Central memory CD4-positive, alpha-beta T cell (primary cell): ENCODE measurements at regions not wholly inside any gene's neighbourhood (a gene's known extent, or its start where the extent isn't known, plus 50 kb on each side); places are given as distances from the start of the nearest gene placed in this dataset.
"Not testable (repeated sequence)": the region's sequence is repeated elsewhere in the genome, so short reads cannot be mapped to it uniquely, and the experiment has no call there.

Experiments
- DNase-seq: peaks from one replicate; pipeline ENCODE4 v3.0.0; 2022

DNA sequence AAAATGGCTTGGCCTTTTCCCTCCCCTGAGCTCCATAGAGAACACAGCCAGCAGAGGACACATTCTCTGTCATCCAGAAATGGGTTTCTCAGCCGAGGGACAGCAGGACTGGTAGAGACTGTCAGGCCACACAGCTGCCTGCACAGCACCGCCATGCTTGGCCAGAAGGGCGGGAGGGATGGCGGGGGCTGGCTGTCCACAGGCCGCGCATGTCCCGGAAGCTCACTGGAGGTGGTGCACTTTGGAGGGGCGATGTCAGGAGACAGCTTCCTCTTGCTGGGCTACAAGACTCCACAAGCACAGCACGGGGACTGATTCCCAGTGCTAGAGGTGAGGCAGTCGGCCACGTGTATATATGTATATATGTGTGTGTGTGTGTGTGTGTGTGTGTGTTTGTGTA, 125.3 kb downstream of the GOLGA6L4 start:
- DNase-seq: not testable (repeated sequence)

DNA sequence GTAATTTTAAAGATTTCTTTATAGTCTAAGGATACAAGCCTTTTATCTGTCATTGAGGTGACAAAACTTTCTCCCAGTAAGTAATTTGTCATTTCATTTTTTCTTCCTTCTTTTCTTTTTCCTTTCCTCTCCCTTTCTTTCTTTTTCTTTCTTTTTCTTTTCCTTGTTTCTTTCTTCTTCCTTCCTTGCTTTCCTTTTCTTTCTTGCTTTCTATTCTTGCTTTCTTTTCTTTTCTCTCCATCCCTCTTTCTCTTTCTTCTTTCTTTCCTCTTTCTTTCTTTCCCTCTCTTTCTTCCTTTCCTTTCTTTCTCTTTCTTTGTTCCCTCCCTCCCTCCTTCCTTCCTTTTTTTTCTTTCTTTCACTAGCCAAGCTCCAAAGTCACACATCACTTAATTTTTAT, 148.8 kb downstream of the GOLGA6L4 start:
- not testable (repeated sequence) for DNase-seq

- no peak for DNase-seq
Measured at GRCh38 chr15:84387086-84387485, 151.5 kb downstream of the GOLGA6L4 start.

- DNase-seq: not testable (repeated sequence)
Measured at GRCh38 chr15:84388201-84388600, 152.6 kb downstream of the GOLGA6L4 start.

GRCh38 chr15:84388638-84389037, 153.1 kb downstream of the GOLGA6L4 start:
- not testable (repeated sequence) for DNase-seq

DNA sequence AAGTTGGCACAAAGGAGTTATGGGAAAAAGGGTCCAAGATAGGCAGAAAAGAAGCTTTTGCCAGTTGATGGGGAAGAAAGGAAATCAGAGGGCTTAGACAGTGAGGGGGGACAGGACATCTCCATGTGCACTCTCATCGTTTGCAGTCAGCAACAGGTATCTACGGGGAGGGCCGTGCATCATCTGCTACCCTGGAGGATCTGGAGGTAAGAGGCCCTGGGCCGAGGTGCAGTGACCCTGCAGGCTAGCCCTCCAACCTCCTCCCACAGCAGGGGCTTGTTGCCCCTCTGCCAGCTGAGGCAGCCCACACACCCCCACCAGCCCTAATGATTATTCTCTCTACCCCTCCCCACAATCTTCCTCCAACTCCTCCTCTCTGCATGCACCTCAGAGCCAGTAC, 154.8 kb downstream of the GOLGA6L4 start:
- not testable (repeated sequence) for DNase-seq

DNA sequence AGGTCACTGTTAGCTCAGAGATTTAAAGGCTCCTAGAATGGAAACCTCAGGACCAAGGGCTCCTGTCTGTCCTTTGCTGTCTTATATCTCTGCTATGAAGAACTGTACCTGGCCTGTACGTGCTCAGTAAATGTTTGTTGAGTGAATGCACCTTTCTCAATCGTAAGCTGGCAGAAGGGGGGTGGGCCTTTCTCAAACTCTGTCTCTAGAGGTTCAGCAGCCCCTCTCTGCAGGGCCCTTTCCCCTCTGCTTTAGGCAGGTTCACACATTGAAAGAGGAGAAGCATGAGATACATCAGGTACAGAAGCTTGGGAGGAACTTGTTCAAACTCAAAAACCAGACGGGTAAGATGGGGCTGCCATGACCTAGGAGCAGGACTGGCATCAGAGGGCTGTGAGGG, 155.6 kb downstream of the GOLGA6L4 start:
- DNase-seq: no peak

- not testable (repeated sequence) for DNase-seq
Measured at GRCh38 chr15:84392020-84392419, 156.4 kb downstream of the GOLGA6L4 start.

GRCh38 chr15:84393386-84393936, 157.9 kb downstream of the GOLGA6L4 start:
- not testable (repeated sequence) for DNase-seq

DNA sequence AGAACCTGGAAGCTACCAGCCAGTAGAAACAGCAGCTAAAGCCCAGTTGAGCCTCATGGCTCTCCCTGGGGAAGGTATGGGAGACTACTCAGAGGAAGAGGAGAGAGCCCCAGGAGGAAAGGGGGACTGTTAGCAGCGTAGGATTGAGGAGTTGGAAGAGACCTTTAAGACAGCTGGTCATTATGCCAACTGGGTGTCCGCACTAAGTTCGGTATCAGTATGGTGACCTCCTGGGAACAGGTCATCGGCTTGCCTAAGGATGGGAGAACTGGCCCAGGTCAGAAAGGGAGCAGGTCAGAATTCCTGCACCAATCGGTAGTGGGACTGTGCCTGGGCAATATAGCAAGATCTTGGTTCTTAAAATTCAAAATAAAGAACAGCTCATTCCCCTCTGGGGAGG, 158.4 kb downstream of the GOLGA6L4 start:
- DNase-seq: not testable (repeated sequence)

DNA sequence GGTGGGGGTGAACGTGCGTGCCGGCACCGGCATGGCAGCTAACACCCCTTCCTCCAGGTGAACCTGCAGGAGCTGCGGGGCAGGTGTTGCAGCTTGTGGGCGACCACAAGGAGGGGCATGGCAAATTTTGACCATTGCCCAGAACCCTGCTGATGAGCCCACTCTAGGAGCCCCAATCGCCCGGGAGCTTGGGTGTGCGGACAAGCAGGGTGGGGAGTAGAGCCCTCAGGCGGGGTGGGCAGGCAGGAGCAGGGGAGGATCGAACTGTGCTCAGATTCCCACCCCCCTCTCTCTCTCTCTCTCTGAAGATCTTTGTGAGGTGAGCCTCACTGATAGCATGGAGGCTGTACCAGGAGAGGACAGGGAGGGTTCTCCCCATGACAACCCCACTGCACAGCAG, 159.8 kb downstream of the GOLGA6L4 start:
- not testable (repeated sequence) for DNase-seq

- DNase-seq: not testable (repeated sequence)
Measured at GRCh38 chr15:84395881-84396280, 160.3 kb downstream of the GOLGA6L4 start.

DNA sequence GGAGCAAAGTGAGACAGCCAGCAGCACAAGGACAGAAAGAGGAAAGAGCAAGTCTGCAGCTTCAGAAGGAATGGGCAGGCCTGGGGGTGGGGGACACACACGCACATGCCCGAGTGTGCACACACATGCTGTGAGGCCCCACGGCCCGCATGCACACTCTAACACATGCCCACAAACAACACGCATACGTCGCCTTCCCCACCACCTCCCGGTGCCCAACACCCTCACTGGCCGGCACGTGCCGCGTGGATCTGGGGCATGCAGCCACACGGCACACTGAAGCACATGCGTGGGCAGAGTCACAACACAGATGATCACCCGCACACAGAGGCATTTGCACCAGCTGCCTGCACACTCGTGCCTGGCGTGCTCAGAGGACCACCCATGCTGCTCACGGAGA, 161.5 kb downstream of the GOLGA6L4 start:
- DNase-seq: not testable (repeated sequence)

DNA sequence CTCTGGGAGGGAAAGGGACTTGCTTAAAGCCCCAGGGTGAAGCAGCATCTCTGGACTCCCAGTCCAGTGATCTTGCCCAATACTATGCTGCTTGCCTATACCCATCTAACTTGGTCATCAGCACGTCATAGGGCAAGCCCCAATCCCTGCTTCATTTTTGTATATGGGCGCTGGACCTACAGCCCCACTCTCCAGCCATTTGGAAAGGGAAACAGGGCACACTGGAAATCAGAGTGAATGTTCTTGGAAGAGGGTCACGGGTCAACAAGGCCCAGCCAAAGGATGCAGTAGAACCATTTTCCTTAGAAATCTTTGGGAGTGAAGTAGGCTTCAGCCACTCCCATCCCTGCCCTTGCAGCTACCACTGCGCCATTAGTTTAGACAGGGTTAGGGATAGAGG, 162.5 kb downstream of the GOLGA6L4 start:
- not testable (repeated sequence) for DNase-seq

DNA sequence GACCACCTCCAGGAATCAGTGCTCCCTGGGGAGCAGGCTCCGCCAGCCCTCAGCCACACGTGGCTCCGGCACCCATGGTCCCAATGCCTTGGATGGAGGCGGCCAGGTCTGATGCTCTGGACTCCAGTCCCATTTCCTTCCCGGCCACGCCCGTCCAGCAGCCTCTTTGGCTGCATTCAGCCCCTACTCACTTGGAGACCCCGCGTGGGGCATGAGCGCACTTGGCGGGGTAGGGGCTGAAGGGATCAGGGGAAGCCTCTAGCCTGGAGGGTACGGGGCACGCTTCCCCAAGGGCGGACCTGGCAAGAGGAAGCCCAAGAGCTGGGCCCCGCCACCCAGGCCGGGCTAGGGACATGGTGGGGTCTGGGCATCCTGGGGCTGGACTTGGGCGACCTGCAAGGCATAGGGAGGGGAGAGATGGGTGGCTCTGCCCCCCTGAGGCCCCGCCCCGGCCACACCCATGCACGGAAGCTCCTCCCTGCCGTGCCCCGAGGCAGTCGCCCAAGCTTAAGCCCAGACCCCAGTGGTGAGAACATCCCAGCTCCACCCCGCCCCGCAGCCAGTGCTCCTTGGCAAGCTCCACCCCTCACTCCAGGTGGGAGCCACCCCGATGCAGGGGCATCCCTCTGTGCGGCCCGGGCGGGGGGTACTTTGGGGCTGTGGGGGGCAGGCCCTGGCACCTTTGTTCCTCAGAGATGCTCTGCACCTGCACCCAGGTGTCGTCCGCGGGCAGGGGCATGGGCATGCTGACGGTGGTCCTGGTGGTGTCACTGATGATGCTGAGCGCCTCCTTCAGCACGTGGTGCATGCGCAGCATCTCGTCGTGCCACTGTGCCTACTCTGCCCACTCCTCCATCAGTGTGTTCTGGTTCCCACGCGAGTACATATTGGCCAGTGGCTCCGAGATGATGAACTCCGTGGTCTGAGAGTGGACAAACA, 163.5 kb downstream of the GOLGA6L4 start:
- no peak for DNase-seq

DNA sequence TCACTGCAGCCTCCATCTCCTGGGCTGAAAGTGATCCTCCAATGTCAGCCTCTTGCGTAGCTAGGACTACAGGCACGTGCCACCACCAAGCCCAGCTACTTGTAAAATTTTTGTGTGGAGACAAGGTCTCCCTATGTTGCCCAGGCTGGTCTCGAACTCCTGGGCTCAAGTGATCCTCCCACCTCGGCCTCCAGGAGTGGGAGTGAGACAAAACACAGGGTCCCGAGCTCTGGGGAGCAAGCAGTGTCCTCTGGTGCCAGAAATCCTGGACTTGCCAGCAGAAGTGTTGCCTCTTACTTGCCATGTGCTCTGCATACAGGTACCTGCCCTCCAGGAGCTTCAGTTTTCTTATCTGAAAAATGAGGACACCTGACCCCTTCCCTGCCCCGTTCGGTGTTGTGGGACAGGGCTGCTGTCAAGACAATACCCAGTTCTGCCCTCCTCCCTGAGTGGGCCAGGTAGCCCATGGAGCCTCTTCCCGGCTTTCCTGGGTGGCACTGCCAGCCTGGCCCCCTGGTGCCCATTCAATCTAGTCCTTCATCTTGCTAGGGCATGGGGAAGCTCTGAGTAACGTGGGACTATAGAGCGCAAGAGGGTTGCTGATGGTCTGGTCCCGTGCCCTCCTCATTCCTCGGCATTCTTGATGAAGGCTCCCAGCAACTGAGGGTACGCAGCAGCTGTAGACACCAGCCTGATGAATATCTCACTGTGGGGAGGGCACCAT, 164.6 kb downstream of the GOLGA6L4 start:
- DNase-seq: no peak

- DNase-seq: no peak
Measured at GRCh38 chr15:84400820-84401219, 165.2 kb downstream of the GOLGA6L4 start.

DNA sequence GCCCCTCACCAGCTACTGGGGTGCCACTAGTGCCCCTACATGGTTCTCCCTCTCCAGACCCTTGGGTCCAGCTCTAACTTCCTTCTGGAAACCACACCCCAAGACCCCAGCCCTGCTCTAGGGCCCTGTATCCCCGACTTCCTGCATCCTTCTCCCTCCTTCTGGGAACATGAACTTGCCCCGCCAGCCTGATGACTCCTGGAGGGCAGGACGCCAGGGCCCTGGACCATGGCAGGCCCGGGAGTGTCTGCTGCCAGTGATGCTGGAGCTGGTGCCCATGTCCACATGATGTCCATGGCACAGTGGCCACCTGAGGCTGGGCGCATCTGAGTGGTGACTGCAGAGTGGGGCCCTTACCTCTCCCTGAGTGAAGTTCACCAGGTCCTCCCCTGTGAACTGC, 165.9 kb downstream of the GOLGA6L4 start:
- not testable (repeated sequence) for DNase-seq

- not testable (repeated sequence) for DNase-seq
Measured at GRCh38 chr15:84401891-84402840, 166.6 kb downstream of the GOLGA6L4 start.

DNA sequence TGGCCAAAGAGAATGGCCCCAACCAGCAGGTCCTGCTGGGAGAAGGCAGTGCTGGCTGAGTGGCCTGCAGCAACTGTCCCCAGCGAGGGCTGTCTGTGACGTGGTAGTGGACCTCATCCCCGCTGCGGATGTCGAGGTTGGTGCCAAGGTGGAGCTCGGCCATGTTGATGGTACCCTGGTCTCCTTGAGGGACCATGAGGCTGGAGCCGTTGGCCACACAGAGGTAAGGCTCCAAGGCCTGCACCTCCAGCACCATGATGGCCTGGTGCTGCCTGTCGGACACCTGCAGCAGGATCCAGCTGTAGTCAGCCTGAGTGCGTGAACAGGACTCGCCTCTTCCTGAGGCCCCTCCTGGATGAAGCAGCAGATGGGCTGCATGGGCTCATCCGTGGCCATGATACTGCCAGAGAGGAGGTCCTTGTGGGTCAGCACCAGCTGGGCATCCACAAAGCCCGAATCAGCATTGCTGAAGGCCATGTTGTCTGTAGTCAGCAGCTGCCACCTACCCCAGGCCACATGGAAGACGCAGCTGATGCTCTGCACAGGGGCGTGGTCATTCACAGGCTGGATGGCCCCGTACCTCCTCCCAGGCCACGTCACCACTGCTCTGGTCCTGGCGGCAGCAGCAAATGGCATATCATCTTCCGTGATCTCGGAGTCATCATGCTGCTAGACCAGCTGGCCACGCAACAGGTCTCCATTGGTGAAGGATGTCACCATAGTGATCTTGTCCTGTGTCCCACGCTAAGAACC, 167.5 kb downstream of the GOLGA6L4 start:
- no peak for DNase-seq

- not testable (repeated sequence) for DNase-seq
Measured at GRCh38 chr15:84409357-84409756, 173.8 kb downstream of the GOLGA6L4 start.
